ENCODE measurements at regions not wholly inside any gene's neighbourhood (a gene's known extent, or its start where the extent isn't known, plus 50 kb on each side); places are given as distances from the start of the nearest gene placed in this dataset.
"Not testable (repeated sequence)": the region's sequence is repeated elsewhere in the genome, so short reads cannot be mapped to it uniquely, and the experiment has no call there.

- Mint-ChIP-seq H3K27ac (peak overlapping the region; percentile 90), H3K27me3 (peaks cover 4% of the 10 kb centered on the region), H3K4me3 (peak overlapping the region; percentile 86), H3K36me3 (ENCODE audit: low read depth) (peaks cover 1% of the 10 kb centered on the region), H3K4me1 (peaks cover 7% of the 10 kb centered on the region), H3K9me3 (no peaks in the 10 kb centered on the region)
- no peak for ATAC-seq (ENCODE audit: low read depth)
- no peak for TF ChIP-seq CTCF (IDR thresholded peaks at IDR 0.05)
- intact Hi-C loops (cut with micrococcal nuclease), result loop anchor here (1.0 kb wide), 1 partner anchor 168 kb away; no protein-coding TSS in a partner anchor
- CTCF ChIA-PET, result interaction anchor here (0.7 kb wide), 1 partner anchor 472 kb away, joined by 3 read pairs; no protein-coding TSS in a partner anchor
- POLR2A ChIA-PET, result interaction anchor here (0.6 to 0.8 kb wide), 2 partner anchors 169 to 495 kb away, joined by 3 to 5 read pairs; no protein-coding TSS in a partner anchor
- DNase-seq, result no peak
Measured at GRCh38 chr6:5892669-5893068, 114.1 kb downstream of the NRN1 start.

- H3K27me3 Mint-ChIP-seq, result no peaks in the 10 kb centered on the region
- no peak overlapping the region for H3K27ac Mint-ChIP-seq
- intact Hi-C loops (cut with micrococcal nuclease), result loop anchor here (5.0 kb wide), 1 partner anchor 406 kb away; no protein-coding TSS in a partner anchor
- no peak overlapping the region for H3K4me3 Mint-ChIP-seq
- no peaks in the 10 kb centered on the region for H3K9me3 Mint-ChIP-seq
- CTCF ChIA-PET, result no interaction called here
- POLR2A ChIA-PET, result no interaction called here
- H3K36me3 Mint-ChIP-seq (ENCODE audit: low read depth), result no peaks in the 10 kb centered on the region
- H3K4me1 Mint-ChIP-seq, result no peaks in the 10 kb centered on the region
- ATAC-seq (ENCODE audit: low read depth) (no peak), DNase-seq (no peak)
- TF ChIP-seq CTCF (IDR thresholded peaks at IDR 0.05), result no peak
Measured at GRCh38 chr6:5878792-5879191, 127.9 kb downstream of the NRN1 start.

- POLR2A ChIA-PET, result no interaction called here
- Mint-ChIP-seq H3K27ac (no peak overlapping the region), H3K4me1 (no peaks in the 10 kb centered on the region), H3K4me3 (no peak overlapping the region), H3K36me3 (ENCODE audit: low read depth) (no peaks in the 10 kb centered on the region), H3K27me3 (no peaks in the 10 kb centered on the region), H3K9me3 (no peaks in the 10 kb centered on the region)
- no peak for DNase-seq
- intact Hi-C loops (cut with micrococcal nuclease), result loop anchor here (5.0 kb wide), 1 partner anchor 404 kb away; no protein-coding TSS in a partner anchor
- no peak for TF ChIP-seq CTCF (IDR thresholded peaks at IDR 0.05)
- CTCF ChIA-PET, result no interaction called here
- no peak for ATAC-seq (ENCODE audit: low read depth)
Measured at GRCh38 chr6:5876076-5876475, 130.6 kb downstream of the NRN1 start.

GRCh38 chr6:5873976-5874375 is 132.7 kb downstream of the NRN1 start:
- ATAC-seq (ENCODE audit: low read depth); H3K27ac Mint-ChIP-seq; H3K27me3 Mint-ChIP-seq; DNase-seq; H3K9me3 Mint-ChIP-seq; POLR2A ChIA-PET; CTCF ChIA-PET; intact Hi-C loops (cut with micrococcal nuclease); H3K4me3 Mint-ChIP-seq; H3K4me1 Mint-ChIP-seq; H3K36me3 Mint-ChIP-seq (ENCODE audit: low read depth): not testable (repeated sequence)

GRCh38 chr6:5871296-5871695 is 135.4 kb downstream of the NRN1 start:
- no peak for TF ChIP-seq CTCF (IDR thresholded peaks at IDR 0.05)
- Mint-ChIP-seq H3K4me3 (no peak overlapping the region), H3K9me3 (no peaks in the 10 kb centered on the region), H3K36me3 (ENCODE audit: low read depth) (no peaks in the 10 kb centered on the region), H3K27me3 (no peaks in the 10 kb centered on the region), H3K27ac (no peak overlapping the region), H3K4me1 (peaks cover 16% of the 10 kb centered on the region)
- DNase-seq (no peak), ATAC-seq (ENCODE audit: low read depth) (no peak)
- ChIA-PET POLR2A (no interaction called here), CTCF (interaction anchor here (0.7 kb wide), 1 partner anchor 400 kb away, joined by 3 read pairs; no protein-coding TSS in a partner anchor)
- intact Hi-C loops (cut with micrococcal nuclease), result no loop called here

- Mint-ChIP-seq H3K27me3 (no peaks in the 10 kb centered on the region), H3K4me3 (no peak overlapping the region), H3K27ac (no peak overlapping the region), H3K4me1 (peaks cover 23% of the 10 kb centered on the region), H3K9me3 (no peaks in the 10 kb centered on the region), H3K36me3 (ENCODE audit: low read depth) (no peaks in the 10 kb centered on the region)
- CTCF ChIA-PET, result no interaction called here
- no peak for TF ChIP-seq CTCF (IDR thresholded peaks at IDR 0.05)
- ATAC-seq (ENCODE audit: low read depth) (no peak), DNase-seq (no peak)
- POLR2A ChIA-PET, result no interaction called here
- intact Hi-C loops (cut with micrococcal nuclease), result no loop called here
Measured at GRCh38 chr6:5869676-5870075, 137.0 kb downstream of the NRN1 start.

All from activated B cell treated with CpG ODN at 0.5 μM for 24 hours (primary cell).